ENCODE measurements at regions not wholly inside any gene's neighbourhood (a gene's known extent, or its start where the extent isn't known, plus 50 kb on each side); places are given as distances from the start of the nearest gene placed in this dataset.

- no peaks in the 10 kb centered on the region for H3K36me3 Mint-ChIP-seq
These were observed 58.3 kb upstream of the PNPT1 start for GRCh38 chr2:55751966-55752365.

GRCh38 chr2:55743583-55743982 is 49.9 kb upstream of the PNPT1 start:
- H3K27me3 Mint-ChIP-seq = peaks cover 35% of the 10 kb centered on the region
- no peak for ATAC-seq
- H3K36me3 Mint-ChIP-seq = no peaks in the 10 kb centered on the region
- H3K4me3 Mint-ChIP-seq = no peak overlapping the region
- no peak overlapping the region for H3K27ac Mint-ChIP-seq
- no peaks in the 10 kb centered on the region for H3K9me3 Mint-ChIP-seq
- no peaks in the 10 kb centered on the region for H3K4me1 Mint-ChIP-seq

More at GRCh38 chr2:55751966-55752365, 58.3 kb upstream of the PNPT1 start:
- Mint-ChIP-seq H3K27ac (no peak overlapping the region), H3K27me3 (peaks cover 10% of the 10 kb centered on the region), H3K4me3 (no peak overlapping the region), H3K4me1 (no peaks in the 10 kb centered on the region), H3K9me3 (peaks cover 9% of the 10 kb centered on the region)
- ATAC-seq = no peak

Data from stimulated activated memory B cell treated with anti-CD40 and anti-IgM and Interleukin-4, amounts not matched to agents 10 μg/mL and 1 μg/mL and 100 μg/mL, for 72 hours (primary cell).